ENCODE measurements at regions not wholly inside any gene's neighbourhood (a gene's known extent, or its start where the extent isn't known, plus 50 kb on each side); places are given as distances from the start of the nearest gene placed in this dataset.

- WGBS (ENCODE audit: insufficient coverage): no CpG with 5 or more reads among the region's 4 CpGs
These were observed 196.5 kb downstream of the ZNF608 start for GRCh38 chr5:124549891-124550436.

GRCh38 chr5:124546643-124547042, 199.8 kb downstream of the ZNF608 start:
- H2AFZ ChIP-seq (ENCODE audit: insufficient read depth, low read depth, low read length, poor library complexity, severe bottlenecking): no peak overlapping the region
- intact Hi-C loops (cut with micrococcal nuclease): no loop called here
- no peaks in the 10 kb centered on the region for H3K36me3 ChIP-seq (replicated peaks in 1 of 2; ENCODE audit: control insufficient read depth in 1 of 2, insufficient read depth in 2 of 2, low read length in 2 of 2)
- H3K79me2 ChIP-seq (ENCODE audit: insufficient read depth, low read length): no peaks in the 10 kb centered on the region
- no peaks in the 10 kb centered on the region for H3K36me3 Mint-ChIP-seq
- WGBS (ENCODE audit: insufficient coverage): 11% methylated on average over 1 of the region's 2 CpGs
- no peak overlapping the region for H3K4me2 ChIP-seq (replicated peaks; ENCODE audit: extremely low read depth, low read length, poor library complexity, severe bottlenecking)
- H3K27ac Mint-ChIP-seq: no peak overlapping the region
- H3K9me3 ChIP-seq (replicated peaks in 1 of 2; ENCODE audit: control insufficient read depth in 1 of 2, insufficient read depth in 1 of 2, low read length in 2 of 2): no peaks in the 10 kb centered on the region
- no peaks in the 10 kb centered on the region for H3K4me1 Mint-ChIP-seq
- no peak overlapping the region for H3K4me3 ChIP-seq (replicated peaks in 1 of 3; ENCODE audit: low read depth in 2 of 3, low read length in 3 of 3)
- DNase-seq: no peak
- H3K27ac ChIP-seq (ENCODE audit: low read depth in 1 of 2, low read length in 2 of 2): no peak overlapping the region
- no peak overlapping the region for H3K4me3 Mint-ChIP-seq
- no peaks in the 10 kb centered on the region for H3K4me1 ChIP-seq (ENCODE audit: control insufficient read depth in 1 of 2, insufficient read depth in 2 of 2, low read length in 2 of 2)
- H4K20me1 ChIP-seq (ENCODE audit: insufficient read depth, low read length): no peaks in the 10 kb centered on the region
- H3K9ac ChIP-seq (ENCODE audit: insufficient read depth, low read length, poor library complexity, severe bottlenecking): no peak overlapping the region
- no peaks in the 10 kb centered on the region for H3K27me3 ChIP-seq (ENCODE audit: control insufficient read depth in 2 of 2, insufficient read depth in 2 of 2, low read length in 2 of 2)
- H3K9me3 Mint-ChIP-seq: peaks cover 0 to 5% (median 0%) of the 10 kb centered on the region in 7 donors
- no peak for TF ChIP-seq CTCF (IDR thresholded peaks at IDR 0.05)
- H3K27me3 Mint-ChIP-seq (ENCODE audit: low read depth in 3 of 3): peaks cover 0 to 1% (median 0%) of the 10 kb centered on the region in 3 donors

More at GRCh38 chr5:124549891-124550436, 196.5 kb downstream of the ZNF608 start:
- Mint-ChIP-seq H3K4me3 (no peak overlapping the region), H3K27ac (no peak overlapping the region), H3K4me1 (no peaks in the 10 kb centered on the region), H3K9me3 (peaks cover 0 to 4% (median 0%) of the 10 kb centered on the region in 7 donors), H3K36me3 (no peaks in the 10 kb centered on the region), H3K27me3 (ENCODE audit: low read depth in 3 of 3) (no peaks in the 10 kb centered on the region)
- H3K9ac ChIP-seq (ENCODE audit: insufficient read depth, low read length, poor library complexity, severe bottlenecking): no peak overlapping the region
- no peaks in the 10 kb centered on the region for H3K36me3 ChIP-seq (replicated peaks in 1 of 2; ENCODE audit: control insufficient read depth in 1 of 2, insufficient read depth in 2 of 2, low read length in 2 of 2)
- H2AFZ ChIP-seq (ENCODE audit: insufficient read depth, low read depth, low read length, poor library complexity, severe bottlenecking): no peak overlapping the region
- TF ChIP-seq CTCF (IDR thresholded peaks at IDR 0.05): no peak
- H3K4me2 ChIP-seq (replicated peaks; ENCODE audit: extremely low read depth, low read length, poor library complexity, severe bottlenecking): no peak overlapping the region
- no peak for DNase-seq
- H3K9me3 ChIP-seq (replicated peaks in 1 of 2; ENCODE audit: control insufficient read depth in 1 of 2, insufficient read depth in 1 of 2, low read length in 2 of 2): no peaks in the 10 kb centered on the region
- H3K4me1 ChIP-seq (ENCODE audit: control insufficient read depth in 1 of 2, insufficient read depth in 2 of 2, low read length in 2 of 2): no peaks in the 10 kb centered on the region
- intact Hi-C loops (cut with micrococcal nuclease): no loop called here
- no peaks in the 10 kb centered on the region for H4K20me1 ChIP-seq (ENCODE audit: insufficient read depth, low read length)
- no peak overlapping the region for H3K27ac ChIP-seq (ENCODE audit: low read depth in 1 of 2, low read length in 2 of 2)
- no peaks in the 10 kb centered on the region for H3K79me2 ChIP-seq (ENCODE audit: insufficient read depth, low read length)
- no peak overlapping the region for H3K4me3 ChIP-seq (replicated peaks in 1 of 3; ENCODE audit: low read depth in 2 of 3, low read length in 3 of 3)
- H3K27me3 ChIP-seq (ENCODE audit: control insufficient read depth in 2 of 2, insufficient read depth in 2 of 2, low read length in 2 of 2): no peaks in the 10 kb centered on the region

Data from CD14-positive monocyte (primary cell).